NCI-H146 (cell line): ENCODE measurements at regions not wholly inside any gene's neighbourhood (a gene's known extent, or its start where the extent isn't known, plus 50 kb on each side); places are given as distances from the start of the nearest gene placed in this dataset.
"Not testable (repeated sequence)": the region's sequence is repeated elsewhere in the genome, so short reads cannot be mapped to it uniquely, and the experiment has no call there.

Source experiments
- DNase-seq: peaks from one replicate; lab custom pipeline; 2025; lab: John Stamatoyannopoulos, UW

GRCh38 chr2:9708683-9709538, 78.1 kb upstream of the YWHAQ start:
- peak; percentile 19 for DNase-seq

GRCh38 chr2:9709539-9710285, 78.9 kb upstream of the YWHAQ start:
- DNase-seq: no peak

- DNase-seq: no peak
Observed at GRCh38 chr2:9710311-9710710, 79.5 kb upstream of the YWHAQ start.

- DNase-seq: no peak
Observed at GRCh38 chr2:9712263-9712662, 81.5 kb upstream of the YWHAQ start.

GRCh38 chr2:9714630-9715214, 83.9 kb upstream of the YWHAQ start:
- no peak for DNase-seq

GRCh38 chr2:9715238-9715637, 84.4 kb upstream of the YWHAQ start:
- no peak for DNase-seq

GRCh38 chr2:9717886-9718451, 87.2 kb upstream of the YWHAQ start:
- no peak for DNase-seq

- peak; percentile 81 for DNase-seq
Observed at GRCh38 chr2:9720352-9721093, 89.7 kb upstream of the YWHAQ start.

- DNase-seq: no peak
Observed at GRCh38 chr2:9721344-9721743, 90.5 kb upstream of the YWHAQ start.

GRCh38 chr2:9722451-9722850, 91.7 kb upstream of the YWHAQ start:
- DNase-seq: no peak

- DNase-seq: no peak
Observed at GRCh38 chr2:9724565-9724964, 93.8 kb upstream of the YWHAQ start.

GRCh38 chr2:9725106-9725505, 94.3 kb upstream of the YWHAQ start:
- DNase-seq: no peak

GRCh38 chr2:9726016-9726415, 95.2 kb upstream of the YWHAQ start:
- not testable (repeated sequence) for DNase-seq

GRCh38 chr2:9730523-9730922, 99.7 kb upstream of the YWHAQ start:
- DNase-seq: not testable (repeated sequence)

- no peak for DNase-seq
Observed at GRCh38 chr2:9732824-9733223, 102.0 kb upstream of the YWHAQ start.

GRCh38 chr2:9734308-9734707, 103.5 kb upstream of the YWHAQ start:
- DNase-seq: no peak

GRCh38 chr2:9735335-9735734, 104.5 kb upstream of the YWHAQ start:
- DNase-seq: no peak

GRCh38 chr2:9736021-9736420, 105.2 kb upstream of the YWHAQ start:
- no peak for DNase-seq

GRCh38 chr2:9737053-9737875, 106.0 kb upstream of the TAF1B start:
- no peak for DNase-seq

- DNase-seq: no peak
Observed at GRCh38 chr2:9738062-9738461, 105.2 kb upstream of the TAF1B start.
